Esophagus muscularis mucosa (tissue), 4 donors: ENCODE measurements at regions not wholly inside any gene's neighbourhood (a gene's known extent, or its start where the extent isn't known, plus 50 kb on each side); places are given as distances from the start of the nearest gene placed in this dataset.

Source experiments
- DNase-seq: peaks from one replicate; pipeline ENCODE4 v3.0.0-alpha.2; 2017; ENCODE audit errors: extremely low spot score
- H3K27ac ChIP-seq, 4 donors: fragments of 200-600 bp; sonication (generic); replicated peaks in 1 of 4; 1 replicate in 3 of 4; 2 replicates in 1 of 4; pipeline ENCODE4 v1.5.1; 2016 to 2019; ENCODE audit warnings: mild to moderate bottlenecking in 1 of 4
- H3K27me3 ChIP-seq, 4 donors: fragments of 200-600 bp; sonication (generic); one replicate each; pipeline versions ENCODE4 v1.5.1 to v1.6.0; 2016 to 2019
- H3K36me3 ChIP-seq, 4 donors: fragments of 200-600 bp; sonication (generic); one replicate each; pipeline ENCODE4 v1.5.1; 2016 to 2019
- H3K4me1 ChIP-seq, 4 donors: fragments of 200-600 bp; sonication (generic); one replicate each; pipeline ENCODE4 v1.5.1; 2016 to 2019
- H3K4me3 ChIP-seq, 4 donors: fragments of 200-600 bp; sonication (generic); 1 replicate in 2 of 4; 2 replicates in 2 of 4; pipeline ENCODE4 v1.5.1; 2016 to 2019; ENCODE audit warnings: mild to moderate bottlenecking in 4 of 4, moderate library complexity in 1 of 4
- H3K9me3 ChIP-seq, 4 donors: fragments of 200-600 bp; sonication (generic); 1 replicate in 3 of 4; 2 replicates in 1 of 4; pipeline ENCODE4 v1.5.1; 2016 to 2019
- EP300 ChIP-seq: sonication (generic); formaldehyde crosslinking; IDR thresholded peaks from one replicate; pipeline ENCODE4 v1.6.1; 2017; ENCODE audit warnings: antibody characterized with exemption
- POLR2A ChIP-seq: fragments of 450-650 bp; IDR thresholded peaks from one replicate; pipeline ENCODE4 v1.6.1; 2017; ENCODE audit warnings: antibody characterized with exemption, moderate library complexity, mild to moderate bottlenecking, low read depth
- POLR2AphosphoS5 ChIP-seq, 2 donors: sonication (generic); formaldehyde crosslinking; IDR thresholded peaks; one replicate each; pipeline ENCODE4 v1.6.1; 2017; ENCODE audit warnings: antibody characterized with exemption in 2 of 2
- WGBS: methylation state at CpG from one replicate; pipeline ENCODE4 v1.1.5; 2018; 5-methylcytosine and 5-hydroxymethylcytosine counted together
- intact Hi-C: fragments of 100-400 bp; cut with DNase I; formaldehyde crosslinking; loops from one replicate; pipeline ENCODE4 v1.15.1; 2023
- TF ChIP-seq, protein P1 (sequence below), 3 experiments: fragments of 200-600 bp in 2 of 3; fragments of 450-650 bp in 1 of 3; sonication (generic) in 2 of 3; IDR thresholded peaks; one replicate each; pipeline ENCODE4 v1.5.1; 2017 to 2019; ENCODE audit warnings: antibody characterized with exemption in 3 of 3, mild to moderate bottlenecking in 2 of 3, moderate library complexity in 1 of 3

DNA sequence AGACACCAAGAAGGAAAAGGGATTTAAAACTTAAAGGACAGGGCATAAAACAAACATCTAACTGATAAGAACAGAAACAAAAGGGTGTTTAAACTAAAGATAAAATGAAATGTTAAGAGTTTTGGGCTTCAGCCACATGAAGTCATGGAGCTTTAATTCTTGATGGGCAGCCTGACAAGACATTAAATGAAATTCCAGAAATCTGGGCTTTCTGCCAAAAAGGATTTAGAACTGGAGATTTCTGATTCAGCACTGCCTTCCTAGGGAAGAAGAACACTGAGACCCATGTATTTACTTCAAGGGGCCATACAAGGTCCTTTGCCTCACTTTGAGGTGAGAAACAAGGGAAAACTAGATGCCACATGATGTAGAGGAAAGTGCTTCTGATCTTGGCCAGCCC, 355.9 kb upstream of the RAG2 start:
- Histone ChIP-seq H3K27ac (no peak overlapping the region), H3K4me1 (peaks cover 0 to 4% (median 3%) of the 10 kb centered on the region in 4 donors), H3K9me3 (peaks cover 0 to 8% (median 7%) of the 10 kb centered on the region in 4 donors), H3K4me3 (no peak overlapping the region), H3K27me3 (no peaks in the 10 kb centered on the region), H3K36me3 (no peaks in the 10 kb centered on the region)
- intact Hi-C loops, result no loop called here
- no peak for DNase-seq
- TF ChIP-seq POLR2AphosphoS5 (IDR thresholded peaks at IDR 0.05) (no peak), POLR2A (no peak), EP300 (no peak)
- TF ChIP-seq, protein P1, sequence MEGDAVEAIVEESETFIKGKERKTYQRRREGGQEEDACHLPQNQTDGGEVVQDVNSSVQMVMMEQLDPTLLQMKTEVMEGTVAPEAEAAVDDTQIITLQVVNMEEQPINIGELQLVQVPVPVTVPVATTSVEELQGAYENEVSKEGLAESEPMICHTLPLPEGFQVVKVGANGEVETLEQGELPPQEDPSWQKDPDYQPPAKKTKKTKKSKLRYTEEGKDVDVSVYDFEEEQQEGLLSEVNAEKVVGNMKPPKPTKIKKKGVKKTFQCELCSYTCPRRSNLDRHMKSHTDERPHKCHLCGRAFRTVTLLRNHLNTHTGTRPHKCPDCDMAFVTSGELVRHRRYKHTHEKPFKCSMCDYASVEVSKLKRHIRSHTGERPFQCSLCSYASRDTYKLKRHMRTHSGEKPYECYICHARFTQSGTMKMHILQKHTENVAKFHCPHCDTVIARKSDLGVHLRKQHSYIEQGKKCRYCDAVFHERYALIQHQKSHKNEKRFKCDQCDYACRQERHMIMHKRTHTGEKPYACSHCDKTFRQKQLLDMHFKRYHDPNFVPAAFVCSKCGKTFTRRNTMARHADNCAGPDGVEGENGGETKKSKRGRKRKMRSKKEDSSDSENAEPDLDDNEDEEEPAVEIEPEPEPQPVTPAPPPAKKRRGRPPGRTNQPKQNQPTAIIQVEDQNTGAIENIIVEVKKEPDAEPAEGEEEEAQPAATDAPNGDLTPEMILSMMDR (IDR thresholded peaks at IDR 0.05), result no peak

DNA sequence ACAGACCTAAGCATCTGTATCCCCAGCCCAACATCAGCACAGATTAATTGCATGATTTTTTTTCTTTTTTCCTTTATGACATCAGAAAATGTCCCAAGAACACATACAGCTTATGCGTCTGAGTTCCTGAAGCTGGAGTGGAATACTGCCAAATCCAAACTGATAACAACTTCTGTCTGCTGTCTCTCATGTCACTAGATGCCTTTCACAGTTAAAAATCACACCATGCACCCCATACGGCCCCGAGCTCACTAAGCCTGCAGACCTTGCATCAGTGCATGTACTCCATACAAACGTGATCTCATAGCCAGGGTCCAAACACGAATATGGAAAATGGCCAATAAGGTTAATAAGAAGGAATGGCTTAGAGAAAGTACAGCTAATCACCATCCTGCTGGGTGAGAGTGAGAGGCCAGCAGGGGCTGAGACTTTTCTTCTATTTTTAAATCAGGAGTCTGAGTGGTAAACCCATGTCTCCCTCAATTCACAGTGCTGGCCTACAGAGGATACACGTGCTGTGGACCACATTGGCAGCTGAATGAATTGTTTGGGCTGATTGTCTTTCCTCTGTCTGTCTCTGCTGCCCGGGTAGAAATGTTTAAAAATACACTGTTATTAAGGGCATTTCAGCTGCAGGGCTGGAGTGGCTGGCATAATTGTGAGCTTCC, 350.6 kb upstream of the RAG2 start:
- WGBS, result 41% methylated on average over 7 of the region's 7 CpGs
- TF ChIP-seq POLR2A (no peak), POLR2AphosphoS5 (IDR thresholded peaks at IDR 0.05) (no peak), EP300 (no peak)
- TF ChIP-seq, protein P1 (IDR thresholded peaks at IDR 0.05), result no peak
- intact Hi-C loops, result no loop called here
- no peak overlapping the region for H3K4me3 ChIP-seq
- no peaks in the 10 kb centered on the region for H3K36me3 ChIP-seq
- H3K4me1 ChIP-seq, result peaks cover 0 to 9% (median 3%) of the 10 kb centered on the region in 4 donors
- no peak overlapping the region for H3K27ac ChIP-seq
- H3K9me3 ChIP-seq, result no peaks in the 10 kb centered on the region
- no peaks in the 10 kb centered on the region for H3K27me3 ChIP-seq
- no peak for DNase-seq

- Histone ChIP-seq H3K36me3 (no peaks in the 10 kb centered on the region), H3K27me3 (no peaks in the 10 kb centered on the region), H3K4me1 (peaks cover 0 to 9% (median 3%) of the 10 kb centered on the region in 4 donors), H3K9me3 (no peaks in the 10 kb centered on the region), H3K4me3 (no peak overlapping the region), H3K27ac (no peak overlapping the region)
- intact Hi-C loops, result no loop called here
- no peak for DNase-seq
- TF ChIP-seq, protein P1 (IDR thresholded peaks at IDR 0.05), result peak in 2 of 3 experiments; percentile 21 to 38
- TF ChIP-seq POLR2AphosphoS5 (IDR thresholded peaks at IDR 0.05), result no peak
- 45% methylated on average over 3 of the region's 3 CpGs for WGBS
These were observed 347.3 kb upstream of the RAG2 start for GRCh38 chr11:36945384-36945783.

GRCh38 chr11:36933481-36933880, 335.4 kb upstream of the RAG2 start:
- DNase-seq, result no peak
- Histone ChIP-seq H3K36me3 (no peaks in the 10 kb centered on the region), H3K4me1 (no peaks in the 10 kb centered on the region), H3K27ac (no peak overlapping the region), H3K4me3 (no peak overlapping the region), H3K9me3 (no peaks in the 10 kb centered on the region), H3K27me3 (no peaks in the 10 kb centered on the region)
- 97% methylated on average over 5 of the region's 5 CpGs for WGBS
- intact Hi-C loops, result no loop called here
- TF ChIP-seq, protein P1 (IDR thresholded peaks at IDR 0.05), result no peak
- TF ChIP-seq POLR2AphosphoS5 (IDR thresholded peaks at IDR 0.05) (no peak), EP300 (no peak), POLR2A (no peak)

DNA sequence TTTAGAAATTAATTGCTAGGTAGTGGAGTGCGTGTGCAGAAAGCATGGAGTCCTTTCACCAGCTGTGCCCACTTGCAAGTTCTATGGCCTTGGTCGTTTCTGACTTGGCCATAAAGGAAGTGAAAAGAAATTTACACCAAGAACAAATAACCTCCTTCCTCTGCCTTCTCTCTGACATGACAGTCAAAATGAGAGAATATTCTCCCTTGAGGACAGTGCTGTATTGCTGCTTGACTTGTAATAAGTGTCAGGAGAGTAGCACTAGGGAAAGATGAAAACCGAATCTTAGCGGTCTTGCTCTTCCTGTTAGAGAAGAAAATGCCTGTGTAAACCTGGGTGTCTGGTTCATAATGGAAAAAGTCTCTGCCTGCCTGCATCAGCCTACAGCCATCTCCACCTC, 333.1 kb upstream of the RAG2 start:
- Histone ChIP-seq H3K27me3 (no peaks in the 10 kb centered on the region), H3K4me3 (no peak overlapping the region), H3K9me3 (no peaks in the 10 kb centered on the region), H3K27ac (no peak overlapping the region), H3K4me1 (no peaks in the 10 kb centered on the region), H3K36me3 (no peaks in the 10 kb centered on the region)
- DNase-seq, result no peak
- WGBS, result 79% methylated on average over 4 of the region's 4 CpGs
- TF ChIP-seq POLR2A (no peak), EP300 (no peak), POLR2AphosphoS5 (IDR thresholded peaks at IDR 0.05) (no peak)
- TF ChIP-seq, protein P1 (IDR thresholded peaks at IDR 0.05), result no peak
- intact Hi-C loops, result no loop called here
